Spleen (tissue), 7 donors: ENCODE measurements at regions not wholly inside any gene's neighbourhood (a gene's known extent, or its start where the extent isn't known, plus 50 kb on each side); places are given as distances from the start of the nearest gene placed in this dataset.

Source experiments
- CTCF ChIP-seq, 11 experiments: fragments of 200-600 bp in 7 of 11; fragments of 450-650 bp in 4 of 11; sonication (generic) in 4 of 11; IDR thresholded peaks in 8 of 11; conservative IDR thresholded peaks in 3 of 11; 1 replicate in 7 of 11; 2 replicates in 4 of 11; pipeline versions ENCODE4 v1.4.0 to v1.8.0; 2016 to 2021; ENCODE audit warnings: antibody characterized with exemption in 11 of 11, inconsistent platforms in 4 of 11, mild to moderate bottlenecking in 1 of 11
- POLR2A ChIP-seq, 3 donors: fragments of 450-650 bp; IDR thresholded peaks; one replicate each; pipeline ENCODE4 v1.5.1; 2017; ENCODE audit warnings: antibody characterized with exemption in 3 of 3, mild to moderate bottlenecking in 1 of 3
- POLR2AphosphoS5 ChIP-seq, 3 donors: sonication (generic); formaldehyde crosslinking; IDR thresholded peaks; one replicate each; pipeline ENCODE4 v1.5.1; 2017; ENCODE audit warnings: antibody characterized with exemption in 3 of 3
- donor health status: DM: no; HTN: no; CAD: no; lungs with moderate emphysema.
- donor health status: DM: no; HTN: no; CAD: no.
- donor health status: DM: no; HTN: no; CAD: no.

GRCh38 chrX:144901521-144901920, 345.8 kb upstream of the SPANXN1 start:
- TF ChIP-seq POLR2AphosphoS5 (IDR thresholded peaks at IDR 0.05) (no peak), CTCF (IDR thresholded peaks at IDR 0.05 in 8 of 11, conservative IDR thresholded peaks at IDR 0.05 in 3 of 11) (no peak), POLR2A (IDR thresholded peaks at IDR 0.05) (no peak)
